ENCODE measurements at regions not wholly inside any gene's neighbourhood (a gene's known extent, or its start where the extent isn't known, plus 50 kb on each side); places are given as distances from the start of the nearest gene placed in this dataset.
A peak's percentile ranks its signal among the peaks of the same experiment; 100 is the strongest.

DNA sequence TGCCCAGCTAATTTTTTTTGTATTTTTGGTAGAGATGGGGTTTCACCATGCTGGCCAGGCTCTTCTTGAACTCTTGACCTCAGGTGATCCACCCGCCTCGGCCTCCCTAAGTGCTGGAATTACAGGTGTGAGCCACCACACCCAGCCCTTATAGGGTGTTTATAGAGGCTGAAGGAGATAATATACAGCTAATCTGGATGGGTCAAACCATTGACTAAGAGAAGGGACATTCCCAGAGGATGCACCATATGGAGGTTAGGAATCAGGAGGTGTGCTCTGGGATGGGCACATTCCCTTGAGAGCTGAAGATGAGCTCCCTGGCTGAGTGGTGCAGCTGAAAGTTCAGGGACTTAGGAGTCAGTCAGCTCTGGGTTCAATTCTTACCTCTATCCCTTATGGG is 68.3 kb upstream of the SHISA3 start:
- no peak for DNase-seq (ENCODE audit: low read depth in 2 of 2)

DNA sequence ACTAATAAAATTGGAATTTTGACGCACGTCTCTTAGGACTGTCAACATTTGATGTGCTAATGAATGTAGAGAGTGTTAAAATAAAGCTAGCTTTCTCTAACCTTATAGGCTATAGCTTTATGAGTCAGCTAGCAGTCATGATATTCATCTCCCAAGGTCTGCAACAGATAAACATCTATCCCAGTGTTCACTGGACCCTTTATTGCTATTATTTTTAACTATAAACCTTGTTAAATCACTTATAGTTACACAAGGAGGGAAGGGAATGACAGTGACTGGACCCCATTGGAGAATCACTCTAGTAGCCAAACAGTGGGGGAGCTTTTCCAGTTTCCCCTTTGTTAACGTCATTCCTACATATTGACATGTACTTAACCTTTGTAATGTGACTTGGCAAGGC is 67.9 kb upstream of the SHISA3 start:
- DNase-seq (ENCODE audit: low read depth in 2 of 2) = peak in 1 of 2 donors; percentile 33

DNA sequence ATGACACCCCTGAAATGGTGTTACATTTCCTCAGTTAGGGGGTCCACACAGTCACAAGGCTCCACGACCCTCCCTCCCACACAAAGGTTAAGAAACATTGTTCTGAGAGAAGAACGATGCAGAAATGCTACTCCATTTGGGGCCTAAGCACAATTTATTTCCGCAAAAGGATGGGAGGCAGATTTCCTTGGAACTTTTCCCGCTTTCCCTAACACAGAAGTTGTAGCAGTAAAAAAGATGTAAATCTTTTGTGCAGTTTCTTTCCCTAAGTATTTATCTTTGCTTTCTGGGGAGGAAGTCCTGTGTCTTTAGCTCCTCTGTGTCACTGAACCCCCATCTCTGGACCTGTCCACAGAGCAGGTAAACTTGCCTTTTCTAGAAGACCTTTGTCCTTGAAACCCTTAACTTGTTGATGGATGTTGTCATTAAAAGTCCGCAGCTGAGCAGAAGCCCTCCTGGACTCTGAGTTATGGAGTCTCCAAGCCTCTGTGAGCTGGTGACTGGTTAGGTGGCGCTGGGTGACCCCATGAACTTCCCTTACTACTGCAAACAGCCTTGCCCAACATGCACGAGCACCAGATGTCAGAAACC is 67.2 kb upstream of the SHISA3 start:
- no peak for DNase-seq (ENCODE audit: low read depth in 2 of 2)

DNA sequence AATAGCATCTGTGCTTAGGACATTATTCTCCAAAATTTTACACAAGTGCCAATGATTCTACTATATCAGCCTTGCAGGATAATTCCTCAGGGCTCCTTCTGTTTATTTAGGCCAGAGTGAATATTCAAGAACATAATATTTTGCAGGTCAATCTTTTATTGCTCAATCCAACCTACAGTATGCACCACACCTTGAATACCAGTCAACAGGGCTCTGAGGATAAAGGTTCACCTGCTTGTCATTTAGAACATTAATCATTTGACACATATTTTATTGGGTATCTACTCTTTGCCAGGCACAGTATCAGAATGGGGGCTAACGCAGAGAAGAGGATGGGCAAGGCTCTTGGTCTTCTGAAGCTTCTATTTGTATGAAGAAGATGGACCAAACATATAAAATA is 66.2 kb upstream of the SHISA3 start:
- no peak for DNase-seq (ENCODE audit: low read depth in 2 of 2)

DNA sequence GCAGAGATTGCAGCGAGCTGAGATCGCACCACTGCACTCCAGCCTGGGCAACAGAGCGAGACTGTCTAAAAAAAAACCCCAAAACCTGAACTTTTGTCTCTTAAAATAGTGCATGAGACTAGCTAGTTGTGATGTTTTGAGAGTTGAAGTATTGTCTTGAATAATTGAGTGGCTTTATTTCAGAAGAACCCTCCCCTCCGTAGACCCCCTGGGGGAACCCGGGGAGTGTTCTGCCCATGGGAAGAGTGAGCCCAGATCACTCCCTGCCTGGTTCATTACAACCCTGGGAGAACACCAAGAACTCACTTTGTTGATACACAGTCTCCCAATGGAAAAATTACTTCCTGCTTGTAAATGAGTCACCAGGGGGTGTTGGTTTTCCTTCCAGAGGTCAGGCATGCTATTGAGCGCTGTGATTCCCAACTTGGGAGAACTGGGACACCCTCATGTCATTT is 65.3 kb upstream of the SHISA3 start:
- DNase-seq (ENCODE audit: low read depth in 2 of 2) = peak; percentile 87 to 94

DNA sequence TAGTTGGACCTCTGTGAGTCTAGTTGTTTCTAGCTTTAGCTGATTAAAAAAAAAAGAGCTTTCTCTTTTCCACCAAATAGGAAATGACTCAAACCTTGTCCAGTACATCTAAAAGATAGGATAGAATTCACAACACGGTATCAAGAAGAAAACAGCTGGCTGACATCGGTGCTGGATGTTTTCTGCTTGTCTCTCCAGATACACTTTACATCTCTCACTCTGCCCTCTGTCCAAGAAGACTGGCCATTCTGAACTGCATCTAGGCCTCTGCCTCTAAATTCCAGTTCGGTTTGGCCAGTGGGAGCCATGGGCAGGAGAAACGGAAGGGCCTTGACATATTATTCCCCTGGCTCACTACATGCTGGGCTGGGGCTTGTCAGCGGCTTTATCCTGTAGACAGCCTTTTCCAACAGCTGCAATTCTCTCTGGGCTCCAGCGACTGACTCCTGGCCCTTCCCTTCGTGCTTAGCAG is 57.3 kb upstream of the SHISA3 start:
- peak; percentile 73 to 85 for DNase-seq (ENCODE audit: low read depth in 2 of 2)

DNA sequence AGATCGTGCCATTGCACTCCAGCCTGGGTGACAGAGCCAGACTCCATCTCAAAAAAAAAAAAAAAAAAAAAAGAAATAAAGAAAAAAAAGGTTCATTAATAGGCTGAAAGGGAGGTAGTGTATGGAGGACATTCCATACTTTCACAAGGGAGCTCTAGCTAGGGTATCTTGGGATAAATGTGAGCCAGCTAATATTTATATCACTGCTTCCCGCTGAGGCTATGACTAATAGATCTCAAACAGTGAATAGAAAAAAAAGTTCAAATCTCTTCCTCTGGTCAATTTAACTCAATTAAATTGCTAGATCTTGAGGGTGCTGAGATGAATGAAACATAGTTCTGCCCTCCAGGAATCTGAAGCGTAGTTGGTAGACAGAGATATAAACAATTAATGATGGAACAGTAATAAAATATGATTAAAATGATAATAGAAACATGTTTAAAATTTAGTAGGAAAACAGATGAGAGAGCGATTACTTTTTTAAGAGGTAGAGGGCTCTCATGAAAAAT is 55.7 kb upstream of the SHISA3 start:
- peak in 1 of 2 donors; percentile 84 for DNase-seq (ENCODE audit: low read depth in 2 of 2)

DNA sequence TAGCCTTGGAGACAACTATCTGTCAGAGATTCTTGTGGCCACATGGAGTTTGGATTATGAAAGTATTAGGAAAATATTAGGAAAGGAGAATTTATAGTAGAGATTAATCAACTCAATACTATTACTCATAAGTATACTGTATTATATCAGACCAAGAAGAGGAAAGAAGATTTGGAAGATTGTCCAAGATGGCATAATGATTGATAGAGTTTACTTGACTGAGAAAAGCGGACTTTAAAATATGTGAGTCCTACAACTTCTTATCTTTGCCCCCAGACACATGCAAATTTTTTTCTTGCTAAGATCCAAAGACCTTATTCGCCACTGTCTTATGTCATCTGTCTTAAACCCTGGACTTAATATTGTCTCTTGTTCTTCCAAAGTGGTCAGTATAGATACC is 54.8 kb upstream of the SHISA3 start:
- DNase-seq (ENCODE audit: low read depth in 2 of 2) = no peak

DNA sequence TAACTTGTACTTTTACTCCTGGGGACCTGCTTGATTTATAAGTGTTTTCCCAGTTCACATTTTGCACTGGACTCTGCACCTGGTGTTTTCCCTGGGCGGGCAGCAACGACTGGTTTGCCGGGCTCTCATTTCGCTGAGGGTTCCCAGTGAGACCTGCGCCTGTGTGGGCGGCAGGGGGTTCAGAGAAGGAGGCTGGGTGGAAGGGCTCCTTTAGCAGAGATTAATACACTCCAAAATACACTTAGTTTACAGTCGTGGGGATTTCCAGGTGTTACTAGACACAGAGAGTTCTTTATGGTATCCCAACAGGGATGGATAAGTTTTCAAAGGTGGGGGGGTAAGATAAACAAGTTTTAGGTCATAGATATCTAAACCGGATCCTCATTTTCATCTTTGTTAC is 53.0 kb upstream of the SHISA3 start:
- DNase-seq (ENCODE audit: low read depth in 2 of 2) = no peak

DNA sequence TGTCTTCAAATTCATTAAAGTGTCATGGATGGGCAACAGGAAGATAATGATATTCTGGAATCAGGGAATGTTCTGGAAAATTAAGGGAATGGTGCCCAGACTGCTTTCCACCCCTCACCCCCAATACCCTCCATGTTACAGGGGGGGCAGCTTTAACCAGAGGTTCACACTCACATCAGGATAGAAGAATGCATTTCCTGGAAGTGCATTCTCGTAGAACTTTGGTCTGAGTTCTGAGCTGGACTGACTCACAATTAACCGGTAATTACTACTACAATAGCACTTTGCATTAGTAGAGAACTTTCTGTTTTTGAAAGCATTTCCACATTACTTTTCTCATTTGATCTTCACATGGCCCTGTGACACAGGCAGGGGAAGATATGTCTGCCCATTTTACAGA is 52.5 kb upstream of the SHISA3 start:
- peak in 1 of 2 donors; percentile 34 for DNase-seq (ENCODE audit: low read depth in 2 of 2)

DNA sequence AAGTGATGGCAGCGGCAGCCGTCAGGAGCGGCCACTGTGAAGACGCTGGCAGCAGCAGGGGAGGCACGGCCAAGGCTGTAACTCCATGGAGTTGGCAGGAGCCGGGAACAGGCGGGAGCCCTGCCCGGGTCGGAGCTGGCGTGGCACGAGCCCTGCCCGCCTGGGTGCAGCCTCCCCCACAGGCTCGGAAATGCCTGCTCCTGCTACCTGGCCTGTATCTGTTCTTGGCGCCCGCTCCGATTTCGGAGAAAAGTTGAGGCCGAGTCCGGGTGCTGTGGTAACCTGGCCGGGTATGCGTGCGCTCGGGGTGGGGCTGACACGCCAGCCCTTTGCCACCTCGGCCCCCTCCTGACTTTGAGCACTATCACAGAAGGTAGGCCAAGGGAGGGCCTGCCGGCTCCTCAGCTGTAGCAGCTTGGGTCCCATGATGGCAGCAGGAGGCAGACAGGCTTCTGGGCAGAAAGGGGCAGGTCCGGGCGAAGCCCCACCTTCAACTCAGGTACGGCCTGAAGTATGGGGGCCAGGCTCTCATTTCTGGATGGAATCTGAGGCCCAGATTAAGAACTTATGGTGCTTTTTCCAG is 51.2 kb upstream of the SHISA3 start:
- DNase-seq (ENCODE audit: low read depth in 2 of 2) = no peak

DNA sequence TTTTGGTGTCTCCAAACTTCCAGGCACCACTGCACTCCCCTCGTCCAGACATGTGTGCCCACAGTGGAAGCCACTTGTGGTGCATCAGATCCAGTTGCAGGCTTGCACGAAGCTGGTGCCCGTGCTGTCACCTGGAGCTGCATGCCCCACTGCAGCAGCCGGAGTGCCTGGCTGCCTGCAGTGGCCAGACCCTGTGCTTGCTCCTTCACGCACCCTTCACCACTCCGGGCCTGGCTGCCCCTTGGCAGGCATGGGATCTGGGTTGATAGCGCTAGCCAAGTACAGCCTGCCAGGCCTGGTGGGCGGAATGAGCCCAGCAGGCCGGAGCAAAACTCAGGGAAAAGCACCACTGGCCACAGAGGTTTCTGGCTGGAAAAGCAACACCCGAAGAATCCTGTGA is 50.2 kb upstream of the SHISA3 start:
- DNase-seq (ENCODE audit: low read depth in 2 of 2) = no peak
